HT-29 (cell line): ENCODE measurements at regions not wholly inside any gene's neighbourhood (a gene's known extent, or its start where the extent isn't known, plus 50 kb on each side); places are given as distances from the start of the nearest gene placed in this dataset.

ENCODE experiments used
- DNase-seq: peaks from one replicate; pipeline ENCODE4 v3.0.0-alpha.2; 2015; ENCODE audit warnings: low spot score

DNA sequence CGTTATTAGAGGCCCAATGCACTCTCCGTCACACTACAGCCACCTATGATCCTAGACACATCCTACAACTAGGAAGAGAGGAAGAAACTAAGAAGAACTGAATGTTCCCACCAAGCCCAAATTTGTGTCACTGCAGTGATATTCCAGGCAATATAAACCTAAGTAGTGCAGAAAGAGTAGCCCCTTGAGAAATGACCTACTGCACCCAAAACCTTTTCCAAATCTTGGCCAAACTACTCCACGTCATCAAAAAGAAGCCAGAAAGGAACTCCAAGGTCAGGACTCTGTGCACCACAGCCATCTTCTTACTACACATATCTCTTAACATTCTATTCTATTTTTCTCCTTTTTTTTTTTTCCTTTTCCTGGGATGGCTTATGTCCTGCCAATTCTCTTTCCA, 60.2 kb downstream of the ADAMTS1 start:
- DNase-seq = no peak

GRCh38 chr21:26783466-26784195, 61.6 kb downstream of the ADAMTS1 start:
- DNase-seq = no peak

DNA sequence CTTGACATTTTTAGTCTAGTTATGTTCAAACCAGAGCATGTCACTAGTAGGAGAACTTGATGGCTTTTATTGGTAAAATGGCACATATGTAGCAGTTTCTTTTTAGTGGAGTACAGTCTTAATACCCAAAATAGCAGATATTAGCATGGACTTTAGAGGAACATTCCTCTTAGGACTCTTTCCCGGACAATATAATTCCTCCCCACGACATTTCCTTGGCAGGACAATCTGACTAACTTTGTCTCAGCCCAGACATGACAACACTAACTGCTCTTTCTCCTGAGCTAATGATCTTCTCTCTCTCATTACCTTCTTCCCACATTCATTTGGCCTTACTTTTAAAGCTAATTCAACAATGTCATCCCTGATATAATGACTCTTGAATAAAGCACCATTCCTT, 62.5 kb downstream of the ADAMTS1 start:
- no peak for DNase-seq

DNA sequence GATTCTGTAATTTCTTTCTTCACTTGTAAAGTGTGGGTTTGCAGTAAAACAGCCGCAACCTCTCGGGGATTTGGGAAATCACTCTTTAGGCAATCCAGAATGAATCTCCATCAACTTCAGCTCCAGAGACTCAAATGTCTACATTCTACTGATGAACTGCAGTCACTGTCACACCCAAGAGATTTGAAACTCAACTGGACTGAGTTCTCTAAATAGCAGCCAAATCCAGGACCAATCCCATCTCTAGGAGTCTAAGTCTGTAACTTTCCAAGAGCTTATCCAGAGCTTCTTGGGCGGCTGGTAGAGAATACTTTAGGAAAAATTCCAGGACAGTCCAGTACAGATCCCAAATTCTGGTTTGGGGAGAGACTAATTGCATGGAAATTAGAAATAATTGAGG, 62.9 kb downstream of the ADAMTS1 start:
- DNase-seq = no peak

DNA sequence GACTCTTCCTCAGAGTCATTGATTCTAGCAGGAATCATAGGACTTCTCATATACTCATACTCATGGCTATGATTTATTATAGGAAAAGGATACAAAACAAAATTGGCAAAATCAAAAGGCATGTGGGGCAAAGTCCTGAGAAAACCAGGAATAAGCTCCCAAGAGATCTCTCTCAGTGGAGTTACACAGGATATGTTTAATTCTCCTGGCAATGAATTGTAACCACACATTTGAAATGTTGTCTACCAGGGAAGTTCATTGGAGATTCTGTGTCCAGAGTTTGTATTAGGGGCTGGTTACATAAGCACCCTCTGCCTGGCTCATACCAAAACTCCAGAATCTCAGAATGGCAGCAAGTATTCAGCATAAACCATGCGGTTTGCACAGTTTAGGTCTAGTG, 63.9 kb downstream of the ADAMTS1 start:
- no peak for DNase-seq

GRCh38 chr21:26777166-26777565, 68.0 kb downstream of the ADAMTS1 start:
- no peak for DNase-seq

- no peak for DNase-seq
These were observed 68.7 kb downstream of the ADAMTS1 start for GRCh38 chr21:26776310-26777021.

DNA sequence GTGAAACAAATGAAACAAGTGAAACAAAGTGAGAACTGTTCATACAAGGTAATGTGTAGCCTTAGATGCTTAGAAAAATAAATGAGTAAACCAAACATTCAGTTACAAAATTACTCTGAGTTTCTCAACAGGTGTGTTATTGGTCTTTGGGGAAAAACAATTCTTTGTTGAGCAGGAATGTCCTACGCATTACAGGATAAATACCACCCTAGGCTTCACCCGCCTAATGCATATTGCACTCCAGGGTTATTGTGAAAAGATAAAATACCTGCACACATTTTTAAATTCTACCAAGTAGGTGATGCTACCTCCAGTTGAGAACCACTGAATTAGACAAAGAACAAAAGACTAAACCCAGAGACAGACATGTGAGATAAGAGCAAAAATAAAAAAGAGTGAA, 72.2 kb downstream of the ADAMTS1 start:
- no peak for DNase-seq

- DNase-seq = peak; percentile 6
These were observed 75.5 kb downstream of the ADAMTS1 start for GRCh38 chr21:26769613-26770188.

DNA sequence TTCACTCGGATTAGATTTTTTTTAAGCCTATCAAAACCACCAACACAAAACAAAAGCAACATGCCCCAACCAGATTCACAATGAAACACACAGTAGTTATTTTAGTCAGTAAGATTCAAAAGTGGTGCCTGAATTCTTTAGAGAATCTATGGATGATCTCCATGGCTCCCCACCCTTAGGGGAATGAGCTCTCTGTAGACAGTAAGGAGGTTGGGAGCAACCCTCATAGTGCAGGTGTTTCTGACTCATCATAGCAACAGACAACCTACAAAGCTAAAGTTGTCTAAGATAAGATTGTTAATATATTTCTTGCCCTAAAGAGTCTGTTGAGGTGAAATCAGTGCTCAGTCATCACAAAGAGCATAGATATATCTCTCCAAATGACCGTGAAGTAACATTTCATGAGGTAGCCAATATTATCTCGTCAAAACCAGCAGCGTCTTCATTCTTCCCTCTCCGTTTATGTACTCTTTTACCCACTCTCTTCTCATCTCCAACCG, 78.3 kb downstream of the ADAMTS1 start:
- DNase-seq = no peak

DNA sequence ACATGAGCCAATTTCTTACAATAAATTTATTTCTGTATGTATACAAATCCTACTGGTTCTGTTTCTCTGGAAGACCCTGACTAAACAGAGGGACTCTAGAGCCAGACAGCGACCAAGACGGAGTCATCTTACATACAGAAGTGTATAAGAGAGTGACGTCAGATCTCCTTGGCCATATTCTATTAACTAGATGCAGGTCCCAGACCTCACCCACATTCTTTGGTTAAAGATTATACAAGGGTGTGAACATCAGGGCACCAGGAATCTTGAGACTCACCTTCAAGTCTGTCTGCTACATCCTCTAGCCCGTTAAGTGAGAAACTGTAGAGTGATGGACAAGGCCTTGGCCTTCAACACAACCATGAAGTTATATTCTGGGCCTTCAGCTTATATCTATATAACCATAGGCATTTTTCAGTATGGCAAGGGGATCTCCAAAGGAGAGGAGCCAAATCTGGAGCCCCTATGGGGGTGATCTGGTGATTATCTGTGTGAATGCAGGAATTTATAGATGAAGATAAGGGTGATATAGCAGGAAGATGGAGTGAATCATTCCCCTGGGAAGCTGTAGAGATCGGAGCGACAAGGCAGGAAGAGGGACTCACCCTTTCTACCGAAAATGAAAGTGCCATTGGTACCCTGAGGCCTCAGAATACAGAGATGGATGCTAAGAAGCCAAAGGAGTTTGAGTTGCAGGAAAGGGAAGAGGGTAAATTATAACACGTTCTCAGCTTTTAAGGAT, 83.9 kb downstream of the ADAMTS1 start:
- no peak for DNase-seq

- no peak for DNase-seq
These were observed 85.5 kb downstream of the ADAMTS1 start for GRCh38 chr21:26759731-26760130.

- no peak for DNase-seq
These were observed 86.9 kb downstream of the ADAMTS1 start for GRCh38 chr21:26758083-26758880.

DNA sequence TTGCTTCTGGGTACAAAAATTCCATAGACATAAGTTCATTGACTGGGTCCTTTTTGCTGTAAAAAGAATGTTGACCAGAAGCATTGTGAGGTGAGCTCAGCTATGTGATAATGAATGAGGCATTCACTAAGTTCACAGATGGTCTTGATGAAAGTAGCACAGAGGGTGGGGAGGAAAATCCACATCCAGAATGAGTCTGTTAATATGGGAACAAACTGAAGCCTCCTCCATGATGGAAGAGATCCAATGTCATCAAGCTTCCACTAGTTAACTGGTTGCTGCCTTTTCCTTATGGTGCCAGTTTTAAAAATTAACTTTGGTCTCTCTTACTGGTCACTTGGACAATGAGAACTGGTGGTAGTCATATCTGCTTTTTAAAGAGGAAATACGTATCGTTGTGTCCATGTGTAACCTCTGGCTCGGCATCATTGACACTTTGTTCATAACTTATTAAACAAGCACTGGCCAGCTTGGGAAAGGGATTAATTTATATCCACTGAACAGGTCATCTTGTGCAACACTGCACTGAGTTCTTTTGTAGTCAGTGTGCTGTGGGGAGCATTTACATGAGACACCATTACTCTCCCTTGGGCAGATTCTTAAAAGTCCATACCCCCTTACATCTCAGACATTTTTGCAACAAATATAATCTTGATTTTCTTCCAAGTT, 88.6 kb downstream of the ADAMTS1 start:
- no peak for DNase-seq

GRCh38 chr21:26754853-26755252, 90.4 kb downstream of the ADAMTS1 start:
- no peak for DNase-seq

- DNase-seq = no peak
These were observed 91.4 kb downstream of the ADAMTS1 start for GRCh38 chr21:26753822-26754221.

DNA sequence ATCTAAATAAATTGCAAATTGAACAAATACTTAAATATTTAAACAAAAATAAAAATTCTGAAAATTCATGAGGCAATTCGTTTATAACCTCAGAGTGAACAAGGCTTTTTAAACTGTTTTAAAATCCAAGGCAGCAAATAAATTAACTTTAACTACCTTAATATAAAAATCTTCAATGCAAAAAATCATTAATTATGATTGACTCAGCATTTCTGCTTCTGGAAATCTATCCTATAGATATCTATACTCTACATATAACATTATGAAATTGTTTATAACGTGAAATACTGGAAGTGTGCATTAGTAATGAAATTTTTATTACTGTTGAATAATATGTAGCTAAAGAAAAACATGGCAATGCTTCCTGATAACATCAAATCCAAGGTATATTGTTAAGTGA, 92.4 kb downstream of the ADAMTS1 start:
- no peak for DNase-seq

DNA sequence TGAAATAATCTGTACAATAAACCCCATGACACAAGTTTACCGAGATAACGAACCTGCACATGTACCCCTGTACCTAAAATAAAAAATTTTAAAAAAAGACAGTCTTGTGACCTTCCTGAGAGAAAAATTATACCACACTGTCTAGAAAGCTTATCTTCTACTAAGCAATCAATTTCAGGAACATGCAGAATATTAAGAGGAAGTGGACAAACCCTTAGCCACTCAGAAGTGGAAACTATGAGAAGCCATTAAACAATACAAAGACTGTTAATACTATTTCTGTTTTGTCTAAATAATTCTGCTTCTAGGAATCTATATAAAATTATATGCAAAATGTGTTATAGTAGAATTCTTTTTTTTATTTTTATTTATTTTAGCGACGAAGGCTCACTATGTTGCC, 93.9 kb downstream of the ADAMTS1 start:
- DNase-seq = no peak

- DNase-seq = no peak
These were observed 97.1 kb downstream of the ADAMTS1 start for GRCh38 chr21:26748066-26748465.

- DNase-seq = no peak
These were observed 98.0 kb downstream of the ADAMTS1 start for GRCh38 chr21:26747216-26747615.

DNA sequence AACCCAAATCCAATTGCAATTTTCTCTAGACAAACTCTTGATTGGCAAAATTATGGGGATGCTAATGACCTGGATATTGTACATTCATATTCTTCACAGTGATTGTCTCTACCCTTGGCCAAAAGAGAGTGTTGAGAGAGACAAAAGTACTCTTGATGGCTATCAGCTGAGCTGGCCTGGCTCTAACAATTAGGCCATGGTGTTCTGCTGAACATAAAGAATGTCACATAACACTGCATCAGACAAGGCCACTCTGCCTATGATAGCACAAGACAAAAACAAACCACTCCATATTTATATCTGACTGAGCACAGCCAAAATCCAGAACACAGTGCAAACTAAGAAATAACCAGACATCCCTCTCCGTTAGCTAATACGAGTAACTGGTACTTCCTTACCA, 101.7 kb downstream of the ADAMTS1 start:
- DNase-seq = no peak
